Karpas-422 (cell line): ENCODE measurements at regions not wholly inside any gene's neighbourhood (a gene's known extent, or its start where the extent isn't known, plus 50 kb on each side); places are given as distances from the start of the nearest gene placed in this dataset.

ENCODE experiments used
- DNase-seq: peaks from one replicate; pipeline ENCODE4 v3.0.0-alpha.2; 2015
- H2AFZ ChIP-seq: fragments of 200-600 bp; sonication (generic); 2 replicates; pipeline ENCODE4 v1.6.1; 2014; ENCODE audit warnings: antibody characterized with exemption, low read length, mixed read lengths
- H3K27ac ChIP-seq: fragments of 200-600 bp; sonication (generic); 2 replicates; pipeline ENCODE4 v1.5.1; 2014; ENCODE audit warnings: mild to moderate bottlenecking, low read length, moderate library complexity
- H3K27me3 ChIP-seq: fragments of 200-600 bp; sonication (generic); 2 replicates; pipeline ENCODE4 v1.6.1; 2014; ENCODE audit warnings: low read length, mixed read lengths
- H3K36me3 ChIP-seq: fragments of 200-600 bp; sonication (generic); 2 replicates; pipeline ENCODE4 v1.6.1; 2014; ENCODE audit warnings: low read length, mixed read lengths; ENCODE audit not compliant: insufficient read depth
- H3K4me1 ChIP-seq: fragments of 200-600 bp; sonication (generic); 2 replicates; pipeline ENCODE4 v1.6.1; 2014; ENCODE audit warnings: mild to moderate bottlenecking, low read length, mixed read lengths
- H3K4me2 ChIP-seq: fragments of 200-600 bp; sonication (generic); 2 replicates; pipeline ENCODE4 v1.6.1; 2014; ENCODE audit warnings: low read length, low read depth, mild to moderate bottlenecking; ENCODE audit not compliant: poor library complexity, severe bottlenecking
- H3K4me3 ChIP-seq: fragments of 200-600 bp; sonication (generic); 2 replicates; pipeline ENCODE4 v1.5.1; 2014; ENCODE audit warnings: mild to moderate bottlenecking, antibody characterized with exemption, low read length, mixed read lengths
- H3K79me2 ChIP-seq: fragments of 200-600 bp; sonication (generic); 2 replicates; pipeline ENCODE4 v1.6.1; 2014; ENCODE audit warnings: mild to moderate bottlenecking, low read length, mixed read lengths
- H3K9ac ChIP-seq: fragments of 200-600 bp; sonication (generic); 2 replicates; pipeline ENCODE4 v1.6.0; 2014; ENCODE audit warnings: low read length
- H3K9me2 ChIP-seq: fragments of 200-600 bp; sonication (generic), shearing (Covaris generic); replicated peaks from 2 replicates; pipeline ENCODE4 v1.6.0; 2014; ENCODE audit warnings: mild to moderate bottlenecking, low read length, moderate library complexity; ENCODE audit not compliant: insufficient read depth
- H3K9me3 ChIP-seq: fragments of 300-700, 200-600 bp; sonication (generic); 2 replicates; pipeline ENCODE4 v1.6.1; 2014; ENCODE audit warnings: low read length, mixed read lengths
- H4K20me1 ChIP-seq: fragments of 200-600 bp; sonication (generic); 2 replicates; pipeline ENCODE4 v1.6.1; 2014; ENCODE audit warnings: mild to moderate bottlenecking, antibody characterized with exemption, low read length, low read depth; ENCODE audit not compliant: insufficient read depth

GRCh38 chr3:161950318-161950868, 453.8 kb downstream of the OTOL1 start:
- Histone ChIP-seq H3K4me3 (no peak overlapping the region), H2AFZ (no peak overlapping the region), H3K9ac (no peak overlapping the region), H3K9me3 (peaks cover 34% of the 10 kb centered on the region), H3K4me1 (no peaks in the 10 kb centered on the region), H4K20me1 (no peaks in the 10 kb centered on the region), H3K79me2 (no peaks in the 10 kb centered on the region), H3K4me2 (no peak overlapping the region), H3K9me2 (no peaks in the 10 kb centered on the region), H3K36me3 (no peaks in the 10 kb centered on the region), H3K27ac (no peak overlapping the region), H3K27me3 (no peaks in the 10 kb centered on the region)
- no peak for DNase-seq

GRCh38 chr3:161957467-161957866, 460.9 kb downstream of the OTOL1 start:
- no peak overlapping the region for H3K9ac ChIP-seq
- no peaks in the 10 kb centered on the region for H3K79me2 ChIP-seq
- peaks cover 19% of the 10 kb centered on the region for H3K9me3 ChIP-seq
- no peaks in the 10 kb centered on the region for H3K36me3 ChIP-seq
- H3K27ac ChIP-seq, result no peak overlapping the region
- H3K4me1 ChIP-seq, result no peaks in the 10 kb centered on the region
- no peak for DNase-seq
- no peak overlapping the region for H3K4me2 ChIP-seq
- no peak overlapping the region for H2AFZ ChIP-seq
- no peaks in the 10 kb centered on the region for H4K20me1 ChIP-seq
- no peaks in the 10 kb centered on the region for H3K9me2 ChIP-seq
- no peaks in the 10 kb centered on the region for H3K27me3 ChIP-seq
- H3K4me3 ChIP-seq, result no peak overlapping the region

GRCh38 chr3:161964857-161965256, 468.2 kb downstream of the OTOL1 start:
- H2AFZ ChIP-seq, result no peak overlapping the region
- no peaks in the 10 kb centered on the region for H3K36me3 ChIP-seq
- no peaks in the 10 kb centered on the region for H3K4me1 ChIP-seq
- no peaks in the 10 kb centered on the region for H4K20me1 ChIP-seq
- no peak overlapping the region for H3K27ac ChIP-seq
- no peaks in the 10 kb centered on the region for H3K27me3 ChIP-seq
- H3K9me2 ChIP-seq, result no peaks in the 10 kb centered on the region
- no peaks in the 10 kb centered on the region for H3K79me2 ChIP-seq
- no peak overlapping the region for H3K4me3 ChIP-seq
- no peak overlapping the region for H3K9ac ChIP-seq
- no peak overlapping the region for H3K4me2 ChIP-seq
- DNase-seq, result no peak
- H3K9me3 ChIP-seq, result peaks cover 19% of the 10 kb centered on the region

GRCh38 chr3:161969867-161970266, 473.3 kb downstream of the OTOL1 start:
- no peaks in the 10 kb centered on the region for H4K20me1 ChIP-seq
- no peak overlapping the region for H3K27ac ChIP-seq
- H2AFZ ChIP-seq, result no peak overlapping the region
- no peak overlapping the region for H3K4me3 ChIP-seq
- peaks cover 12% of the 10 kb centered on the region for H3K9me3 ChIP-seq
- H3K4me1 ChIP-seq, result no peaks in the 10 kb centered on the region
- DNase-seq, result no peak
- no peaks in the 10 kb centered on the region for H3K36me3 ChIP-seq
- H3K79me2 ChIP-seq, result no peaks in the 10 kb centered on the region
- no peak overlapping the region for H3K4me2 ChIP-seq
- H3K9me2 ChIP-seq, result no peaks in the 10 kb centered on the region
- no peak overlapping the region for H3K9ac ChIP-seq
- no peaks in the 10 kb centered on the region for H3K27me3 ChIP-seq

- Histone ChIP-seq H3K4me3 (no peak overlapping the region), H3K27me3 (no peaks in the 10 kb centered on the region), H3K4me1 (no peaks in the 10 kb centered on the region), H3K4me2 (no peak overlapping the region), H4K20me1 (no peaks in the 10 kb centered on the region), H3K9me3 (peaks cover 5% of the 10 kb centered on the region), H3K9ac (no peak overlapping the region), H3K79me2 (no peaks in the 10 kb centered on the region), H3K36me3 (no peaks in the 10 kb centered on the region), H3K9me2 (no peaks in the 10 kb centered on the region), H3K27ac (no peak overlapping the region), H2AFZ (no peak overlapping the region)
- DNase-seq, result no peak
Measured at GRCh38 chr3:161975201-161975600, 478.6 kb downstream of the OTOL1 start.

- Histone ChIP-seq H3K4me1 (no peaks in the 10 kb centered on the region), H3K4me2 (no peak overlapping the region), H3K9ac (no peak overlapping the region), H2AFZ (no peak overlapping the region), H3K79me2 (no peaks in the 10 kb centered on the region), H3K36me3 (no peaks in the 10 kb centered on the region), H3K4me3 (no peak overlapping the region), H3K27me3 (no peaks in the 10 kb centered on the region), H3K27ac (no peak overlapping the region), H3K9me2 (no peaks in the 10 kb centered on the region), H4K20me1 (no peaks in the 10 kb centered on the region), H3K9me3 (peaks cover 2% of the 10 kb centered on the region)
- no peak for DNase-seq
Measured at GRCh38 chr3:161977063-161977462, 480.5 kb downstream of the OTOL1 start.

GRCh38 chr3:161977850-161978249, 481.2 kb downstream of the OTOL1 start:
- no peaks in the 10 kb centered on the region for H4K20me1 ChIP-seq
- H3K9me2 ChIP-seq, result no peaks in the 10 kb centered on the region
- no peaks in the 10 kb centered on the region for H3K79me2 ChIP-seq
- H3K27me3 ChIP-seq, result no peaks in the 10 kb centered on the region
- no peaks in the 10 kb centered on the region for H3K36me3 ChIP-seq
- no peak overlapping the region for H2AFZ ChIP-seq
- H3K9me3 ChIP-seq, result peaks cover 2% of the 10 kb centered on the region
- no peak for DNase-seq
- no peak overlapping the region for H3K4me3 ChIP-seq
- H3K4me1 ChIP-seq, result no peaks in the 10 kb centered on the region
- H3K9ac ChIP-seq, result no peak overlapping the region
- H3K27ac ChIP-seq, result no peak overlapping the region
- no peak overlapping the region for H3K4me2 ChIP-seq

- Histone ChIP-seq H3K27ac (no peak overlapping the region), H4K20me1 (no peaks in the 10 kb centered on the region), H3K9me3 (peaks cover 12% of the 10 kb centered on the region), H3K27me3 (no peaks in the 10 kb centered on the region), H3K4me1 (no peaks in the 10 kb centered on the region), H3K4me3 (no peak overlapping the region), H3K9me2 (no peaks in the 10 kb centered on the region), H3K4me2 (no peak overlapping the region), H2AFZ (no peak overlapping the region), H3K36me3 (no peaks in the 10 kb centered on the region), H3K79me2 (no peaks in the 10 kb centered on the region), H3K9ac (no peak overlapping the region)
- no peak for DNase-seq
Measured at GRCh38 chr3:161987933-161988332, 491.3 kb downstream of the OTOL1 start.

GRCh38 chr3:161989012-161989411, 492.4 kb downstream of the OTOL1 start:
- no peak for DNase-seq
- no peak overlapping the region for H3K9ac ChIP-seq
- H3K9me2 ChIP-seq, result no peaks in the 10 kb centered on the region
- no peaks in the 10 kb centered on the region for H4K20me1 ChIP-seq
- no peaks in the 10 kb centered on the region for H3K36me3 ChIP-seq
- no peaks in the 10 kb centered on the region for H3K27me3 ChIP-seq
- H3K4me3 ChIP-seq, result no peak overlapping the region
- no peak overlapping the region for H2AFZ ChIP-seq
- no peak overlapping the region for H3K27ac ChIP-seq
- H3K79me2 ChIP-seq, result no peaks in the 10 kb centered on the region
- H3K4me2 ChIP-seq, result no peak overlapping the region
- peaks cover 12% of the 10 kb centered on the region; the same call in 1 of the 2 replicates for H3K9me3 ChIP-seq
- H3K4me1 ChIP-seq, result no peaks in the 10 kb centered on the region
